ENCODE measurements at regions not wholly inside any gene's neighbourhood (a gene's known extent, or its start where the extent isn't known, plus 50 kb on each side); places are given as distances from the start of the nearest gene placed in this dataset.
"Not testable (repeated sequence)": the region's sequence is repeated elsewhere in the genome, so short reads cannot be mapped to it uniquely, and the experiment has no call there.

GRCh38 chr18:76602191-76602590 is 107.1 kb upstream of the ZNF516 start:
- no peak for DNase-seq

- not testable (repeated sequence) for DNase-seq
Measured at GRCh38 chr18:76600076-76600475, 105.0 kb upstream of the ZNF516 start.

GRCh38 chr18:76594966-76595365 is 99.9 kb upstream of the ZNF516 start:
- DNase-seq = no peak

GRCh38 chr18:76593843-76594242 is 98.8 kb upstream of the ZNF516 start:
- DNase-seq = no peak

- no peak for DNase-seq
Measured at GRCh38 chr18:76592981-76593381, 97.9 kb upstream of the ZNF516 start.

GRCh38 chr18:76592096-76592495 is 97.1 kb upstream of the ZNF516 start:
- no peak for DNase-seq

- no peak for DNase-seq
Measured at GRCh38 chr18:76589866-76590265, 94.8 kb upstream of the ZNF516 start.

GRCh38 chr18:76589316-76589715 is 94.3 kb upstream of the ZNF516 start:
- no peak for DNase-seq

- DNase-seq = no peak
Measured at GRCh38 chr18:76588601-76589226, 93.7 kb upstream of the ZNF516 start.

- DNase-seq = no peak
Measured at GRCh38 chr18:76587879-76588271, 92.8 kb upstream of the ZNF516 start.

GRCh38 chr18:76587147-76587878 is 92.3 kb upstream of the ZNF516 start:
- DNase-seq = no peak

- DNase-seq = no peak
Measured at GRCh38 chr18:76584414-76585310, 89.6 kb upstream of the ZNF516 start.

GRCh38 chr18:76581261-76581660 is 86.2 kb upstream of the ZNF516 start:
- DNase-seq = no peak

GRCh38 chr18:76580288-76580962 is 85.4 kb upstream of the ZNF516 start:
- DNase-seq = no peak

GRCh38 chr18:76579301-76579695 is 84.3 kb upstream of the ZNF516 start:
- no peak for DNase-seq

GRCh38 chr18:76578571-76579300 is 83.7 kb upstream of the ZNF516 start:
- no peak for DNase-seq

GRCh38 chr18:76573325-76574025 is 78.4 kb upstream of the ZNF516 start:
- DNase-seq = no peak

GRCh38 chr18:76572518-76573247 is 77.6 kb upstream of the ZNF516 start:
- DNase-seq = no peak

- no peak for DNase-seq
Measured at GRCh38 chr18:76571689-76572088, 76.6 kb upstream of the ZNF516 start.

GRCh38 chr18:76570856-76571255 is 75.8 kb upstream of the ZNF516 start:
- DNase-seq = no peak
